OCI-LY1 (cell line): ENCODE measurements at regions not wholly inside any gene's neighbourhood (a gene's known extent, or its start where the extent isn't known, plus 50 kb on each side); places are given as distances from the start of the nearest gene placed in this dataset.

Source experiments
- H2AFZ ChIP-seq: fragments of 200-600 bp; sonication (generic), shearing (Covaris generic); 2 replicates; pipeline ENCODE4 v1.6.0; 2014; ENCODE audit warnings: antibody characterized with exemption, mild to moderate bottlenecking, low read length
- H3F3A ChIP-seq: fragments of 200-600 bp; sonication (generic), shearing (Covaris generic); 2 replicates; pipeline ENCODE4 v1.6.0; 2014; ENCODE audit warnings: mild to moderate bottlenecking, antibody characterized with exemption, low read length, moderate library complexity; ENCODE audit not compliant: insufficient read depth
- H3K27ac ChIP-seq: fragments of 200-600 bp; sonication (generic); 2 replicates; pipeline ENCODE4 v1.5.1; 2014; ENCODE audit warnings: low read length, mixed run types, mild to moderate bottlenecking, low read depth; ENCODE audit not compliant: poor library complexity, severe bottlenecking
- H3K27me3 ChIP-seq: fragments of 200-600 bp; sonication (generic); 2 replicates; pipeline ENCODE4 v1.6.0; 2014; ENCODE audit warnings: antibody characterized with exemption, mild to moderate bottlenecking, low read length, moderate library complexity; ENCODE audit not compliant: insufficient read depth
- H3K36me3 ChIP-seq: fragments of 200-600 bp; sonication (generic); 2 replicates; pipeline ENCODE4 v1.6.1; 2014; ENCODE audit warnings: mild to moderate bottlenecking, antibody characterized with exemption, low read length, moderate library complexity, mixed read lengths; ENCODE audit not compliant: insufficient read depth
- H3K4me1 ChIP-seq: fragments of 200-600 bp; sonication (generic); 2 replicates; pipeline ENCODE4 v1.5.1; 2014; ENCODE audit warnings: mild to moderate bottlenecking, low read length, moderate library complexity; ENCODE audit not compliant: insufficient read depth, severe bottlenecking
- H3K4me2 ChIP-seq: fragments of 200-600 bp; sonication (generic), shearing (Covaris generic); 2 replicates; pipeline ENCODE4 v1.6.1; 2014; ENCODE audit warnings: low read length
- H3K4me3 ChIP-seq: fragments of 200-600 bp; sonication (generic); 2 replicates; pipeline ENCODE4 v1.5.1; 2014; ENCODE audit warnings: low read length, low read depth, mild to moderate bottlenecking, mixed read lengths; ENCODE audit not compliant: poor library complexity, severe bottlenecking
- H3K79me2 ChIP-seq: fragments of 200-600 bp; shearing (Covaris generic); 2 replicates; pipeline ENCODE4 v1.6.1; 2016; ENCODE audit warnings: mixed run types, low read length, mixed read lengths; ENCODE audit not compliant: insufficient read depth
- H3K9ac ChIP-seq: fragments of 200-600 bp; sonication (generic), shearing (Covaris generic); 2 replicates; pipeline ENCODE4 v1.6.1; 2014; ENCODE audit warnings: mild to moderate bottlenecking, low read length, mixed read lengths
- H3K9me2 ChIP-seq: fragments of 200-600 bp; sonication (generic), shearing (Covaris generic); 2 replicates; pipeline ENCODE4 v1.6.1; 2014; ENCODE audit warnings: low read depth, mild to moderate bottlenecking, low read length, mixed read lengths
- H3K9me3 ChIP-seq: fragments of 200-600 bp; shearing (Covaris generic); 2 replicates; pipeline ENCODE4 v1.6.1; 2014; ENCODE audit warnings: low read length, mixed read lengths
- H4K20me1 ChIP-seq: fragments of 200-600 bp; sonication (generic), shearing (Covaris generic); 2 replicates; pipeline ENCODE4 v1.6.0; 2016; ENCODE audit warnings: mild to moderate bottlenecking, low read length; ENCODE audit not compliant: insufficient read depth
- CTCF ChIP-seq: fragments of 200-600 bp; sonication (generic), shearing (Covaris generic); IDR thresholded peaks from 2 replicates; pipeline ENCODE4 v1.5.1; 2017; ENCODE audit warnings: mild to moderate bottlenecking, antibody characterized with exemption, low read length, moderate library complexity, mixed read lengths
- EZH2 ChIP-seq: fragments of 200-600 bp; sonication (generic), shearing (Covaris generic); IDR thresholded peaks from 2 replicates; pipeline ENCODE4 v1.8.0; 2017; ENCODE audit warnings: borderline replicate concordance, mixed run types, mild to moderate bottlenecking, antibody characterized with exemption, low read length, moderate library complexity, mixed read lengths

- no peak overlapping the region for H2AFZ ChIP-seq
- no peaks in the 10 kb centered on the region for H3K4me1 ChIP-seq
- H3K9me3 ChIP-seq, result no peaks in the 10 kb centered on the region
- no peak overlapping the region for H3K9ac ChIP-seq
- H3K27ac ChIP-seq, result no peak overlapping the region
- H3K9me2 ChIP-seq, result no peaks in the 10 kb centered on the region
- H3K27me3 ChIP-seq, result no peaks in the 10 kb centered on the region
- no peak overlapping the region for H3K4me3 ChIP-seq
- H3K36me3 ChIP-seq, result no peaks in the 10 kb centered on the region
- no peak for TF ChIP-seq EZH2
- no peak for TF ChIP-seq CTCF
- H4K20me1 ChIP-seq, result no peaks in the 10 kb centered on the region
- H3K79me2 ChIP-seq, result no peaks in the 10 kb centered on the region
- no peaks in the 10 kb centered on the region for H3F3A ChIP-seq
- no peak overlapping the region for H3K4me2 ChIP-seq
Observed at GRCh38 chr14:99062216-99062615, 209.8 kb downstream of the BCL11B start.

GRCh38 chr14:99062772-99063418 is 209.1 kb downstream of the BCL11B start:
- Histone ChIP-seq H2AFZ (no peak overlapping the region), H3K79me2 (no peaks in the 10 kb centered on the region), H3K9ac (no peak overlapping the region), H4K20me1 (no peaks in the 10 kb centered on the region), H3K4me3 (no peak overlapping the region), H3K36me3 (no peaks in the 10 kb centered on the region), H3K4me2 (no peak overlapping the region), H3K27ac (no peak overlapping the region), H3K27me3 (no peaks in the 10 kb centered on the region), H3F3A (no peaks in the 10 kb centered on the region), H3K9me2 (no peaks in the 10 kb centered on the region), H3K9me3 (no peaks in the 10 kb centered on the region), H3K4me1 (no peaks in the 10 kb centered on the region)
- TF ChIP-seq CTCF, result no peak
- TF ChIP-seq EZH2, result no peak

GRCh38 chr14:99063620-99064225 is 208.3 kb downstream of the BCL11B start:
- no peak overlapping the region for H3K9ac ChIP-seq
- TF ChIP-seq EZH2 (no peak), CTCF (no peak)
- no peaks in the 10 kb centered on the region for H3K9me3 ChIP-seq
- no peaks in the 10 kb centered on the region for H3F3A ChIP-seq
- H3K4me1 ChIP-seq, result no peaks in the 10 kb centered on the region
- no peaks in the 10 kb centered on the region for H3K79me2 ChIP-seq
- H3K27me3 ChIP-seq, result no peaks in the 10 kb centered on the region
- H3K36me3 ChIP-seq, result no peaks in the 10 kb centered on the region
- H3K27ac ChIP-seq, result no peak overlapping the region
- no peaks in the 10 kb centered on the region for H4K20me1 ChIP-seq
- H2AFZ ChIP-seq, result no peak overlapping the region
- no peak overlapping the region for H3K4me2 ChIP-seq
- H3K4me3 ChIP-seq, result no peak overlapping the region
- no peaks in the 10 kb centered on the region for H3K9me2 ChIP-seq
